RWPE1 (cell line): ENCODE measurements at regions not wholly inside any gene's neighbourhood (a gene's known extent, or its start where the extent isn't known, plus 50 kb on each side); places are given as distances from the start of the nearest gene placed in this dataset.
"Not testable (repeated sequence)": the region's sequence is repeated elsewhere in the genome, so short reads cannot be mapped to it uniquely, and the experiment has no call there.

Source experiments
- CTCF ChIA-PET: fragments of 350-600 bp; sonication (Branson Sonifier 250); formaldehyde crosslinking; extraction: SDS; loops from one replicate; lab custom pipeline; 2021; lab: Yijun Ruan, JAX
- POLR2A ChIA-PET: fragments of 400-600 bp; formaldehyde crosslinking; extraction: SDS; loops from one replicate; lab custom pipeline; 2020; ENCODE audit warnings: antibody characterized with exemption; ENCODE audit not compliant: low non-redundant PET; lab: Yijun Ruan, JAX
- DNase-seq: peaks from one replicate; pipeline ENCODE4 v3.0.0; 2012; ENCODE audit warnings: low spot score
- H3K27ac ChIP-seq: fragments of 450-650 bp; 2 replicates; pipeline ENCODE4 v1.5.1; 2017
- TF ChIP-seq, protein P1 (sequence below): fragments of 450-650 bp; conservative IDR thresholded peaks from 2 replicates; pipeline ENCODE4 v1.5.1; 2017; ENCODE audit warnings: low read depth, mild to moderate bottlenecking

DNA sequence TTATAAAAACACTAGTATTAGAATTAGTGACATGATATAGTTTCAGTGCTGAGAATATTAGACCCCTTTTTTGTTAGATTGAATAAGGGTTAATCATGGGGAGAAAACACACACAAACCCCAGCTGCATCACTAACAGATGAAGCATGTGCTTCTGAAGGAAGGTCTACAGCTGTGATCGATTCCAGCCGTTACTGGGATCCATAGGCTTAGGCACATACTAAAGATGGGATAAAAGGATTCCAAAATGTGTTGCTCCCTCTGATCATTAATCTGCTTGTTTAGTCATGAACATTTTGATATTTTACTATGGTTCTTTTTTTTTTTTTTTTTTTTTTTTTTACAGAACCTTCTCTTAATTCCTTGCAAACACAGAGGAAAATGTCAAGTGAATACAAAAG lies 1591.3 kb downstream of the EFNB2 start:
- ChIA-PET CTCF (no interaction called here), POLR2A (no interaction called here)
- no peak for DNase-seq
- TF ChIP-seq, protein P1, sequence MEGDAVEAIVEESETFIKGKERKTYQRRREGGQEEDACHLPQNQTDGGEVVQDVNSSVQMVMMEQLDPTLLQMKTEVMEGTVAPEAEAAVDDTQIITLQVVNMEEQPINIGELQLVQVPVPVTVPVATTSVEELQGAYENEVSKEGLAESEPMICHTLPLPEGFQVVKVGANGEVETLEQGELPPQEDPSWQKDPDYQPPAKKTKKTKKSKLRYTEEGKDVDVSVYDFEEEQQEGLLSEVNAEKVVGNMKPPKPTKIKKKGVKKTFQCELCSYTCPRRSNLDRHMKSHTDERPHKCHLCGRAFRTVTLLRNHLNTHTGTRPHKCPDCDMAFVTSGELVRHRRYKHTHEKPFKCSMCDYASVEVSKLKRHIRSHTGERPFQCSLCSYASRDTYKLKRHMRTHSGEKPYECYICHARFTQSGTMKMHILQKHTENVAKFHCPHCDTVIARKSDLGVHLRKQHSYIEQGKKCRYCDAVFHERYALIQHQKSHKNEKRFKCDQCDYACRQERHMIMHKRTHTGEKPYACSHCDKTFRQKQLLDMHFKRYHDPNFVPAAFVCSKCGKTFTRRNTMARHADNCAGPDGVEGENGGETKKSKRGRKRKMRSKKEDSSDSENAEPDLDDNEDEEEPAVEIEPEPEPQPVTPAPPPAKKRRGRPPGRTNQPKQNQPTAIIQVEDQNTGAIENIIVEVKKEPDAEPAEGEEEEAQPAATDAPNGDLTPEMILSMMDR, result no peak
- H3K27ac ChIP-seq, result no peak overlapping the region

DNA sequence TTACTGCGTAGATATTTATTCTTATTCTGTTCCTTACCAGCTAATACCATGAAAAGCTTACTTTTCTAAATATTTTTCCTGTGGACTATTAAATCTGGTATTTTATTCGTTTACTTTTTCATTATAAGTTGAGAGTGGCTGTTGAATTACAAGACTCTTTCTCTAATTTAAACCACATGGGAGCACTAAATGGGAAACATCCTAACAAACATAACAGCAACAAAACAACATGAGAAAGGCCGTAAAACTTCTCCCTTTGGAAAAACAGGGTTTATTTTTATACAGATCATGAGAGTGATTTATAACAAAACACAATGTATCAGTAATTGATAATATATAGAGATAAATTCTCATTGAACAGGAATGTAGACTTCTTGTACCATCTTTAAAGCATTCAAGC lies 1592.1 kb downstream of the EFNB2 start:
- ChIA-PET POLR2A (no interaction called here), CTCF (interaction anchor here (0.5 kb wide), 1 partner anchor 193 kb away, joined by 3 read pairs; no protein-coding TSS in a partner anchor)
- TF ChIP-seq, protein P1, result no peak
- no peak for DNase-seq
- H3K27ac ChIP-seq, result no peak overlapping the region

DNA sequence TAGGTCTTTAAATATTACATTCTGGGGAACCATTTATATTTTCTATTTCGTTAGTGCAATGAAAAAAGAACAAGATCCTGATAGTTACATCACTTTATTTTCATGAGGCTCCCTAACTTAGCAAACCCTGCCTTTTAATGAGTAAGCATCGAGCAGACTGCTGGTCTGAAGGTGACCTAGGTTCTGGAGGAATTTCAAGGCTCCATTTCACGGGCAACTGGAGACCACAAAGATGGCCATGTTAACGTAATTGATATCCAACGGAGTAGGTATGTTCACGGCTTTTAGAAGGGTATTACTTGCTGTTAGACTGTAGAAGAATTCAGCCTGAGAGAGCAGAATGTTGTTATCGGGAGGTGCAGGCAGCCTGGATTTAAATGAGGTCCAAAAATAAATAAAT lies 1597.6 kb downstream of the EFNB2 start:
- POLR2A ChIA-PET, result no interaction called here
- DNase-seq, result no peak
- no peak overlapping the region for H3K27ac ChIP-seq
- TF ChIP-seq, protein P1, result no peak
- CTCF ChIA-PET, result no interaction called here

DNA sequence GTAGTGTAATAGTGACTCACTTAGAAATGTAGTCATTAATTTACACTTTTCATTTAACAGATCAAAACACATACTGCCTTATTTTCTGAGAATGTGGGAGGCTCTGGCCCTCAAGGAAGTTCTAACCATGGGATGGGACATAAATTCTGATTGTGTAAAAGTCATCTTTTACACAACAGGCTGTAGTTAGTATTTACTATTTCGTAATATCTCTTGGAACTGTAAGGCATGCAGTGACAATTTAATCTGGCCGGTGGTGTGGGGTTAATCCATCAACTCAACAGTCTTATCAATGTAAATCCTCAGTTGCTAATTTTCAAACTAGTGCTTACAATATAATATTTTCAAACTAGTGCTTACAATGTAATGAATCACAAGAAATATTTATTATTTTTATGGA lies 1599.2 kb downstream of the EFNB2 start:
- no peak for DNase-seq
- TF ChIP-seq, protein P1, result no peak
- H3K27ac ChIP-seq, result no peak overlapping the region
- ChIA-PET POLR2A (no interaction called here), CTCF (no interaction called here)

DNA sequence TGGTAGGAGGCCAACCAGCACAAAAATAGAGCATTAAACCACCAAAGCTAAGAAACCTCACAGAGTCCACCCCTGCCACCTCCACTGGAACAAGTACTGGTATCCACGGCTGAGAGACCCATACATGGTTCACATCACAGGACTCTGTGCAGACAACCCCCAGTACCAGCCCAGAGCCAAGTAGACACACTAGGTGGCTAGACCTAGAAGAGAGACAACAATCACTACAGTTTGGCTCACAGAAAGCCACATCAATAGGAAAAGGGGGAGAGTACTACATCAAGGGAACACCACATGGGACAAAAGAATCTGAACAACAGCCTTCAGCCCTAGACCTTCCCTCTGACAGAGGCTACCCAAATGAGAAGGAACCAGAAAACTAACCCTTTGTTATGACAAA lies 1614.9 kb downstream of the EFNB2 start:
- POLR2A ChIA-PET, DNase-seq, H3K27ac ChIP-seq: not testable (repeated sequence)
- CTCF ChIA-PET, result interaction anchor here (0.5 kb wide), 1 partner anchor 1617 kb away, joined by 4 read pairs; no protein-coding TSS in a partner anchor

DNA sequence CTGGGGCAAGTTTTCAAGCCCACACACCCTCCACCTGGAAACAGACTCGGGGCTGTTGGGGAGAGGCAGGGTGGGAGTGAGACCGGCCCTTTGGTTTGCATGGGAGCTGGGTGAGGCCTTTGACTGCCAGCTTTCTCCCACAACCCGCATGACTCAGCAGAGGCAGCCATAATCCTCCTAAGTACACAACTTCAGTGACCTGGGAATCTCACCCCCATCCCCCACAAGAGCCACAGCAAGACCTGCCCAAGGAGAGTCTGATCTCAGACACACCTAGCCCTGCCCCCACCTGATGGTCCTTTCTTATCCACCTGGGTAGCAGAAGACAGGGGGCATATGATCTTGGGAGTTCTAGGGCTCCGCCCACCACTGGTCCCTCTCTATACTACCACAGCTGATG lies 1615.4 kb downstream of the EFNB2 start:
- ChIA-PET POLR2A (no interaction called here), CTCF (no interaction called here)
- no peak for DNase-seq
- TF ChIP-seq, protein P1, result no peak
- H3K27ac ChIP-seq, result no peak overlapping the region

DNA sequence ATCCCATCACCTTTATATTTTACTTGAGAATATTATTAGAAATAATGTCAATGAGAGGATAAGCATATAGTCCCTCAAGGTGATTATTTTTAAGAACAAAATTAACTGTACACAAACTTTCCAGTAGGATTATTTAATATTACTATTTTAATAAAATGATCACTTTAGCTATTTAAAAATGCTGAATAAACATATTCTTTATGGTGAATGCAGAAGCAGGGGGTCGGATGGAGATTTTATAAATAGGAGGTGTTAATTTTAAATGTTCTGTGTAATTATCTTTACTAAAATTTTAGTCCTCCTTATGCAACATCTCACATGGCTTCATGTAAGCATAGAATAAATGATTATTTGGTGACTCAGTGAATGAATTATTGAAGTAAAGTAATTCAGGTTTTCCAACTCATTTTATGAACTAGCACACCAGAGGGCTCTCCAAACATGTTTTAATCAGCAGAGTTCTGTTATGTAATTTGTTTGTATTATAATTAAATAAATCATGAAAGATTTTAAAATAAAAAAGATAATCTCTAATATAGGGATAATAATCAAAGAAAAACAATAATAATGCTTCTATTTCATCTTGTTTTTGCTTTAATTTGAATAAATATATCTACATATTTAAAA lies 1635.2 kb downstream of the EFNB2 start:
- POLR2A ChIA-PET, result no interaction called here
- CTCF ChIA-PET, result no interaction called here
- TF ChIP-seq, protein P1, result no peak
- no peak overlapping the region for H3K27ac ChIP-seq
- no peak for DNase-seq
